A673 (cell line): ENCODE measurements at regions not wholly inside any gene's neighbourhood (a gene's known extent, or its start where the extent isn't known, plus 50 kb on each side); places are given as distances from the start of the nearest gene placed in this dataset.

Experiments used
- EZH2 ChIP-seq: fragments of 200-600 bp; sonication (generic); IDR thresholded peaks from 2 replicates; pipeline ENCODE4 v1.6.1; 2017; ENCODE audit warnings: borderline replicate concordance, low read depth, mild to moderate bottlenecking, mixed read lengths, antibody characterized with exemption, low read length; ENCODE audit not compliant: poor library complexity, severe bottlenecking
- TF ChIP-seq, protein P1 (sequence below): fragments of 300-800, 200-600 bp; sonication (generic); conservative IDR thresholded peaks from 2 replicates; pipeline ENCODE4 v1.5.1; 2017; ENCODE audit warnings: low read depth, mild to moderate bottlenecking, antibody characterized with exemption, low read length, moderate library complexity, mixed read lengths

DNA sequence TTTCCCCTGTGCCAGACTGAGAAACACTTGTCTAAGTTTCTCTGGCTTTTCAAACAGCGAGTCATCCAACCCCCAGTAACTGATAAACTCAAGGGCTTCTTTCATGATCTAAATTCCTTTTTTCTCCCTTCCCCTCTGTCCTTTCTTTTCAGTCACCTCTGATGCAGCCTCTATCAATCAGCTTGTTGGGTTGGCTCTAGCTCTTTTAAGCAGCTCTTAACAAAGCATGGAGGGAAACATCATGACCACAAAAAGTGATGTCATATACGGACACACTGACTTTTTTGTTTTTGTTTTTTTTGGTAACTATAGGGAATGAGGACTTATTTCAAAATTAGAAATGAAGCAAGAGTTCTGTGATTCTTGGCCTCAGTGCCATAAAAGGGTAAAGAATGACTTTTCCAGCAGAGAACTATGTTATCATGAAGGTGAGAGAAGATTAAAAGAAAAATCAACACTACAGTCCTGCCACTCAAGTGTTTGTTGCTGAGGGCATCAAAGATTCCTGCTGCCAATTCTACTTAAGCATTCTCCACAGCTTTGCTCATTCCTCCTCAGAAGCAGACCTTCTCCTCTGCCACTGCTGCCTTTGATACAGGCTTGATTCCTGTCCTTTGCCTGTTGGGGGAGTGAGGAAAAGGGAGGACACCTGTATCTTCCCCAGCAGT, 457.0 kb upstream of the ONECUT1 start:
- TF ChIP-seq, protein P1, sequence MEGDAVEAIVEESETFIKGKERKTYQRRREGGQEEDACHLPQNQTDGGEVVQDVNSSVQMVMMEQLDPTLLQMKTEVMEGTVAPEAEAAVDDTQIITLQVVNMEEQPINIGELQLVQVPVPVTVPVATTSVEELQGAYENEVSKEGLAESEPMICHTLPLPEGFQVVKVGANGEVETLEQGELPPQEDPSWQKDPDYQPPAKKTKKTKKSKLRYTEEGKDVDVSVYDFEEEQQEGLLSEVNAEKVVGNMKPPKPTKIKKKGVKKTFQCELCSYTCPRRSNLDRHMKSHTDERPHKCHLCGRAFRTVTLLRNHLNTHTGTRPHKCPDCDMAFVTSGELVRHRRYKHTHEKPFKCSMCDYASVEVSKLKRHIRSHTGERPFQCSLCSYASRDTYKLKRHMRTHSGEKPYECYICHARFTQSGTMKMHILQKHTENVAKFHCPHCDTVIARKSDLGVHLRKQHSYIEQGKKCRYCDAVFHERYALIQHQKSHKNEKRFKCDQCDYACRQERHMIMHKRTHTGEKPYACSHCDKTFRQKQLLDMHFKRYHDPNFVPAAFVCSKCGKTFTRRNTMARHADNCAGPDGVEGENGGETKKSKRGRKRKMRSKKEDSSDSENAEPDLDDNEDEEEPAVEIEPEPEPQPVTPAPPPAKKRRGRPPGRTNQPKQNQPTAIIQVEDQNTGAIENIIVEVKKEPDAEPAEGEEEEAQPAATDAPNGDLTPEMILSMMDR: no peak
- no peak for TF ChIP-seq EZH2
